Eye (tissue), 1 donor: ENCODE measurements at regions not wholly inside any gene's neighbourhood (a gene's known extent, or its start where the extent isn't known, plus 50 kb on each side); places are given as distances from the start of the nearest gene placed in this dataset.
"Not testable (repeated sequence)": the region's sequence is repeated elsewhere in the genome, so short reads cannot be mapped to it uniquely, and the experiment has no call there.

Source experiments
- DNase-seq: peaks from one replicate; pipeline ENCODE4 v3.0.0-alpha.2; 2015

DNA sequence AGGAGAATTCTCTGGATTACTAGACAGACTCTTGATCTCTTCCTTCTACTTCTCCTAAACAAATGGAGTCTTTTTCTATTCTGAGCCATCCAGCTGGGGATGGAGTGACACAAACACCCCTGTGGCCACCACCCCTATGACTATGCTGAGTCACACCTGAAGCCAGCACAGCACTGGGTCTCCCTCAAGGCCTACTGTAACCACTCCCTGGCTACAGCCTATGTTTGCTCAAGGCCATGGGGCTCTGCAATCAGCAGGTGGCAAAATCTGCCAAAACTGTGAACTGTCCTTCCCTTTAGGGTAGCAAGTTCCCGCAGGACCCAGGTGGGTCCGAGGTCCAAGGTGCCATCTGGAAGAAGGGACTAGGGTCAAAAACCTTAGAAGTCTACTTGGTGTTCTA, 132.3 kb downstream of the TINAG start:
- no peak for DNase-seq

GRCh38 chr6:54441020-54441419, 132.8 kb downstream of the TINAG start:
- no peak for DNase-seq

- no peak for DNase-seq
These were observed 133.5 kb downstream of the TINAG start for GRCh38 chr6:54441687-54442248.

DNA sequence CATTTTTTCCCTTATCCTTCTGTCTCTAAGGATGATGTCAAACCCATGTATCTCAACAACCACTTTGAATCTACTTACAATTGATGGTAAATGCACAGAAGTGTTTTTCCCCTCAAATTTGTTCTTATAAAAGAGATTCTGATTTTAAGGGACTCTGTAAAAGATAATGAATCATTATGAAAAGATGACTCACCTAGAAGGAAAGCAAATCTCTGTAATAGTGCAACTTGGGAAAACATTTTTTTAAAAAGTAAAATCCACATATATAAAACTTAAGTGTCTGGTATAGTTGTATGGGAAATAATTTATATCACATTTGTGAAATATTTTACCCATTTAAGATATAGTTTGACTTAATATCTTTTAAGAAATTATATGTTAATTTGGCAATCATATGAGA, 137.0 kb downstream of the TINAG start:
- DNase-seq = no peak

DNA sequence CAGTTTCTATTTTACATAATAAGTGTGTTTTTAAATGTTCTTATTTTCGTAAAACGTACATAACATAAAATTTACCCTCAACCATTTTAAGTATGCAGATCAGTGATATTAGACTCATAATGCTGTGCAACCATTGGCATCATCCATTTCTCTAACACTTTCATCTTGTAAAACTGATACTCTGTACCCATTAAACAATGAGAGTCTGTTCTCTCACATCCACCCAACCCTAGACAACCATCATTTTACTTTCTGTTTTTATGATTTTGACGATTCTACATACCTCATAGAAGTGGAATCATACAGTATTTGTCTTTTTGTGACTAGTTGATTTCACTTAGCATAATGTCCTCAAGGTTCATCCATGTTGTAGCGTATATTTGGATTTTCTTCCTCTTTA, 140.4 kb downstream of the TINAG start:
- DNase-seq = no peak

- no peak for DNase-seq
These were observed 143.3 kb downstream of the TINAG start for GRCh38 chr6:54451516-54451915.

- no peak for DNase-seq
These were observed 155.2 kb downstream of the TINAG start for GRCh38 chr6:54463354-54464024.

GRCh38 chr6:54465649-54466300, 157.5 kb downstream of the TINAG start:
- DNase-seq = no peak

DNA sequence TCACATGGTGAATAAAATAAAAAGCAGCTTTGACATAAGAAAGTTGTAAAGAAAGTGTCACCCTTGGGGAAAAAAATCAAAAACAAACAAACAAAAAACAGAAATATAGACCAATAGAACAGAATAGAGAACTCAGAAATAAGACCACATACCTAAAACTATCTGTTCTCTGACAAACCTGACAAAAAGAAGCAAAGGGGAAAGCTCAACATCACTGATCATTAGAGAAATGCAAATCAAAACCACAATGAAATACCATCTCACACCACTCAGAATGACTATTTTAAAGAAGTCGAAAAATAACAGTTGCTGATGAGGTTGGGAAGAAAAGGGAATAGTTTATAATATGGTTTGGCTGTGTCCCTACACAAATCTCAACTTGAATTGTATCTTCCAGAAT, 159.1 kb downstream of the TINAG start:
- no peak for DNase-seq

GRCh38 chr6:54473328-54473727, 165.1 kb downstream of the TINAG start:
- no peak for DNase-seq

- DNase-seq = no peak
These were observed 166.7 kb downstream of the TINAG start for GRCh38 chr6:54474898-54475297.

GRCh38 chr6:54481091-54481490, 172.8 kb downstream of the TINAG start:
- no peak for DNase-seq

GRCh38 chr6:54491431-54491830, 183.2 kb downstream of the TINAG start:
- DNase-seq = no peak

DNA sequence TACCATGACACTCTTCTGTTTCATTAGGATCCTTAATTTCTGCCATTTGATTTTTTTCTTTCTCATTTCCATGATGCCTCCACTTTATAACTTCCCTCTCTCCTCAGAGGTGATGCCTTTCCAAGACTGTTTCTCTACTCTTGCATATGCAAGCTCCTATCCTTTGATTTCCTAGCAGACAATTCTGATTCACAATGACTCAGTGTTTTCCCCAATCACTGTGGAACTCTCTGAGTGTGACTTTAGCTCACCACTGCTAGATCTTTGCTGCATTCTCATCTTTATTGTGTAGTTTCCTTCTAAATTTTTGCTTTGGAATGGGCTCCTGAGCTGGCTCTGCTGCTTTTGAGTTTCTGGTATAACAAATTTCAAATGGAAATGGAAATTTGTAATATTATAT, 184.9 kb downstream of the TINAG start:
- no peak for DNase-seq

- no peak for DNase-seq
These were observed 194.9 kb downstream of the TINAG start for GRCh38 chr6:54503144-54503543.

DNA sequence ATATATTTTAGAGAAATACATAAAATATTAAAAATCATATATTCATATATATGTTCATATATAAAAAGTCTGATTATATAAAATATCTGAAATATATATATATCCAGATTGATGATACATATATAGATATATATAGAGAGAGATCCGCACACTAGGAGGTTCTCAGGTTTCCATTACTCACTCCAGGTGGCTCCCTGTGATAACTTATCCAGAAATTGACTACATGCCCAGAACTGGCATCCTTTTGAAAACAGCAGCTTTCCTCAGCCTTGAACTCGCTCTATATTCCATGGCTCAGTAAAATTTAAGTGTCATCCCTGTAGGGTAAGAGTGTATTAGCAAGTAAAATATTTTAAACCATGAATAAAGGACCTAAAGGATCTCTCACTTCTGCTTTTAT, 206.8 kb downstream of the TINAG start:
- DNase-seq = no peak

DNA sequence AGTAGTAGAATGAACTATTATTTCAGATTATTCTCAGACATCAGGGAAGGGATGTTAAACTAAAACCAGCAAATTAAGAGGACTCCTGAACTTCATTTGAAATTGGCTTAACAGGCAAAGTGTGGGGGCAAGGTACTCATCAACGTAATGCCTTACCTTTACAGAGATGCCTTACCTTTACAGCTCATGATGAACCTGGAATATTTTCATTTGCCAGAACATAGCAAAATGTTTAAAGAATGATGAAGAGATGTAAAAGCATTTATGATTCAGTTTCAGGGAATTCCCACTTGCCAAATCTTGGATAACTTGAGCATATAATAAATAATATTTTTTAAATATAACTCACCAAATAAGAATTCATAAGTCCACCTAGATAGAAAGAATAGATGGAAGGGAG, 207.5 kb downstream of the TINAG start:
- DNase-seq = no peak

DNA sequence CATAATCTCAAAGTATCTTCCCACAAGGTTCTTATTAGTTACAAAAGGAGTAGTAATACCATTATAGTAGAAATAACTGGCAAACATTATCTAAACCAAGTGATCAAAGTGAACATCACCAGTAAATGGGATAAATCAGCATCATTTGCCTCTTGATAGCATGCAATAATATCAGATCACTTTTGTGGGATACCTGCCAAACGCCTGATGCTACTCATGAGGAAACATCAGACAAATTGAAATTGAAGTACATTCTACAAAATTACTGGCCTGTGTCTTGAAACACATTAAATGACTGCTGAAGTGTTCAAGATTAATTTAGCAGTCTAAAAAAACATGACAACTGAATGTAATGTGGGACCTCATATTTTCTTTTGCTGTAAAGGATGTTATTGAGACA, 208.1 kb downstream of the TINAG start:
- DNase-seq = peak; percentile 19

GRCh38 chr6:54519161-54519560, 210.9 kb downstream of the TINAG start:
- no peak for DNase-seq

- DNase-seq = no peak
These were observed 217.5 kb downstream of the TINAG start for GRCh38 chr6:54525731-54526130.

DNA sequence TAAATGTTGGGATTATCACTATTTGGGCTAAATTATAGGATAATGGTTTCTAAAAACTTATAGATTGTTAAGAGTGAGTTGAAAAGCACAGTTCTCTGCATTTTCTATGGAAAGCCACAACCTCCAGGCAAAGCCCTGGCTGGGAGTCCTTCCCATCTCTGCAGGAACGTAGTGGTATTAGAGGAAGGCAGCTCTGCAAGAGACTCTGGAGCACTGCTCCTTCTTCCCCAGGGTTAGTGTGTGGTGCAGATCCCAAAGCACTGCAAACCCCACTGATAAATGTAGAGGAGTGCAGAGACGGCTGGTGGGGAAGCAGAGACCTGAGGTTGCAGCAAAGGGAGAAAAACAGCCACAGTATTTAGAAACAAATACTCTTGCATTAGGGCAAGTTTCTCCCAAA, 225.3 kb downstream of the TINAG start:
- DNase-seq = no peak

DNA sequence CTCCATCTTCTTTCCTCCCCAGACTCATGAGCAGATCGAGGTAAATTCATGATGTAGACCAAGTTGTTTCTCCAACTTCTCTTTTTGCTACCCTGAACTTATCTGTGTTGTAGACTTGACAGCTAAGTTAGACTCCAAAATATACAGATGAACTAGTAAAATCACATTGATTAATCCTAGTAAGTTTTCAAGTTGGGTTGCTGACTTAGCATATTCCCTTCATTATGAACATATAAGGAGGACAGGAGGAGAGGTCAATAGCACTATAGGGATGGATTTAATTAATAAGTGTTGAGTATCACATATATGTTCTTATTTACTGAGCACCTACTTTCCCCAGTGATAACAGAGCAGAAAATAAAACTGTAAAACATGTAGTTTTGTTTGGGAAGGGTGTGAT, 227.3 kb downstream of the TINAG start:
- DNase-seq = no peak

- no peak for DNase-seq
These were observed 233.3 kb downstream of the TINAG start for GRCh38 chr6:54541541-54541940.

- no peak for DNase-seq
These were observed 250.9 kb downstream of the TINAG start for GRCh38 chr6:54559136-54559535.

DNA sequence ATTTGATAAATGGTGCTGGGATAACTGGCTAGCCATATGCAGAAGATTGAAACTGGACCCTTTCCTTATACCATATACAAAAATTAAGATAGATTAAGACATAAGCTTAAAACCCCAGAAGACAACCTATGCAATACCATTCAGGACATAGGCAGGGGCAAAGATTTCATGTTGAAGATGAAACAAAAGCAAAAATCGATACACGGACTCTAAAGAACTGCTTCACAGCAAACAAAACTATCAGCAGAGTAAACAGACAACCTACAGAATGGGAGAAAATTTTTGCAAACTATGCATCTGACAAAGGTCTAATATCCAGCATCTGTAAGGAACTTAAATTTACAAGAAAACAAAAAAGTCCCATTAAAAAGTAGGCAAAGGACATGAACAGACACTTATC, 255.9 kb downstream of the TINAG start:
- not testable (repeated sequence) for DNase-seq
